Epithelial cell of proximal tubule (primary cell): ENCODE measurements at regions not wholly inside any gene's neighbourhood (a gene's known extent, or its start where the extent isn't known, plus 50 kb on each side); places are given as distances from the start of the nearest gene placed in this dataset.

Experiments
- DNase-seq: peaks from one replicate; pipeline ENCODE4 v3.0.0-alpha.2; 2011; ENCODE audit warnings: low read depth
- H3K4me3 ChIP-seq: 2 replicates; pipeline ENCODE4 v1.5.1; 2011; ENCODE audit warnings: low read depth, mild to moderate bottlenecking, low read length
- TF ChIP-seq, protein P1 (sequence below): conservative IDR thresholded peaks from 2 replicates; pipeline ENCODE4 v1.5.1; 2012; ENCODE audit warnings: low read depth, mild to moderate bottlenecking, low read length

DNA sequence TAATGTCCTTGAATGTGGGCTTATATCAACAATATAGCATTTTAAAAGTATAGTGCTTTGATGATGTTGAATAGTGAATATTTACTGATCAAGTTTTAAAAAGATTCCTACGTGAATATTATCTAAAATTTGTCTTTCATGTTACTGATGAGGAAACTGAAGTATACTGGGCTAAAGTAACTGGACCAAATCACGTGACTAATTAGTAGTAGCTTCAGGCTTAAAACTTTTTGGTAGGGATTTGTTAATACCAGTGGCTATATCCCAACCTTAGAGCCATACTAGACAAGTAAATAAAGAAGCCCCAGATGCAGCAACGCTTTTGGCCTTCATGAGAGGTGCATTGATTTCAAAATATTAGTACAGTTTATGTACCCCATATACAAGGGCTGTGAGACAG is 152.1 kb upstream of the EDIL3 start:
- no peak overlapping the region for H3K4me3 ChIP-seq
- no peak for DNase-seq
- TF ChIP-seq, protein P1, sequence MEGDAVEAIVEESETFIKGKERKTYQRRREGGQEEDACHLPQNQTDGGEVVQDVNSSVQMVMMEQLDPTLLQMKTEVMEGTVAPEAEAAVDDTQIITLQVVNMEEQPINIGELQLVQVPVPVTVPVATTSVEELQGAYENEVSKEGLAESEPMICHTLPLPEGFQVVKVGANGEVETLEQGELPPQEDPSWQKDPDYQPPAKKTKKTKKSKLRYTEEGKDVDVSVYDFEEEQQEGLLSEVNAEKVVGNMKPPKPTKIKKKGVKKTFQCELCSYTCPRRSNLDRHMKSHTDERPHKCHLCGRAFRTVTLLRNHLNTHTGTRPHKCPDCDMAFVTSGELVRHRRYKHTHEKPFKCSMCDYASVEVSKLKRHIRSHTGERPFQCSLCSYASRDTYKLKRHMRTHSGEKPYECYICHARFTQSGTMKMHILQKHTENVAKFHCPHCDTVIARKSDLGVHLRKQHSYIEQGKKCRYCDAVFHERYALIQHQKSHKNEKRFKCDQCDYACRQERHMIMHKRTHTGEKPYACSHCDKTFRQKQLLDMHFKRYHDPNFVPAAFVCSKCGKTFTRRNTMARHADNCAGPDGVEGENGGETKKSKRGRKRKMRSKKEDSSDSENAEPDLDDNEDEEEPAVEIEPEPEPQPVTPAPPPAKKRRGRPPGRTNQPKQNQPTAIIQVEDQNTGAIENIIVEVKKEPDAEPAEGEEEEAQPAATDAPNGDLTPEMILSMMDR: no peak

DNA sequence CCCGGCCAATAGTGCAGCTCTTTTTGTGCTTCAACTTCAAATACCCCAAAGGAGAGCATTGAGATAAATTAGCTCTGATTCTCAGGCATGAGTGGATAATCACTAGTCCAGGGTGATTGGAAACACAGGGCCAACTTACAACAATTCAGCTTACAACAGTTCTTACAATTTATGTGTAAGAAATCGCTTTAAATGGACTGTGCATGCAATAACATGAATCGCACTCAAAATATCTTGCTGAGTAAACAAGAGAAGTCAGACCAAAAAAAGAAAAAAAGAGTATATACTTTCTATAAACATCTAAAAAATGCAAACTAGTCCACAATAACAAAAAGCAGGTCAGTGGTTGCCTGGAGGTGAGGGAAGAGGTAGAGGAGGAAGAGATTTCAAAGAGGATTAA is 150.6 kb upstream of the EDIL3 start:
- no peak for DNase-seq
- no peak overlapping the region for H3K4me3 ChIP-seq
- TF ChIP-seq, protein P1: no peak

DNA sequence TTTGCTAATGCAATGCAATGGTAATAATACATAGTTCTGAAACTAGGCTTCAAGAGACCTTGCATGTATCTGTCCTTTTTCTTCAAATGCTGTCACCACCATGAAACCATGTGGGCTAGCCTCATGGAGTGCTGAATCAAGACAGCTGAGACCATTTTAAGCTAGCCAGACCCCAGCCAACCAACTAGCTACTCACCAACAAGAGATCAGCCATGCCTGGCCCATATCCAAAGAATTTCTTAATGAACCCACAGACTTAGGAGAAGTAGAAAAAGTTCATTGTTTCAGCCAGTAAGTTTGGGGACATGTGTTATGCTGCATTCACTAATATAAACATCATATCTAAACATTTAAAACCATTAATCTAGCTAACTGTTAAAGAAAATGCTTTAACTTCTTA is 139.8 kb upstream of the EDIL3 start:
- H3K4me3 ChIP-seq: no peak overlapping the region
- no peak for DNase-seq
- TF ChIP-seq, protein P1: no peak

DNA sequence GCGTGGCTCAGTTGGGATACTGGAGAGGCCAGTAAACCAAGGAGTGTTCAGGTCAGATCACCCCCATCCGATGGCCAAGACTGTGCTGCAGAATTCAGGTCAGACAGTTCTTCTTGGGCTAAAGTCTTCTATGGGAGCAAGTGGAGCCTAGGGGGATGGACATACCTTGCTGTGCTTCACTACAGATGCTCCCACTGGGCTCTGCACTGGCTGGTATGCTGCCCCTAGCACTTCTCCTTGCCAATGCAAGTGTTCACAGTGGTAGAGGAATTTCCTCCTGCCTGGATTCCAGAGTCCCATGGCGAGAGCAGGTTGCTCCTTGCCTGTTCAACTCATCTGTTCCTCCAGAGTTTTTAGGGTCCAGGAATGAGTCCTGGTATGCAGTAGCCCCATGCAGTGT is 134.2 kb upstream of the EDIL3 start:
- TF ChIP-seq, protein P1: no peak
- DNase-seq: no peak
- H3K4me3 ChIP-seq: no peak overlapping the region

- H3K4me3 ChIP-seq: no peak overlapping the region
- DNase-seq: no peak
- TF ChIP-seq, protein P1: no peak
Observed at GRCh38 chr5:84518370-84518769, 133.7 kb upstream of the EDIL3 start.

GRCh38 chr5:84506625-84507024 is 121.9 kb upstream of the EDIL3 start:
- no peak overlapping the region for H3K4me3 ChIP-seq
- TF ChIP-seq, protein P1: no peak
- no peak for DNase-seq

DNA sequence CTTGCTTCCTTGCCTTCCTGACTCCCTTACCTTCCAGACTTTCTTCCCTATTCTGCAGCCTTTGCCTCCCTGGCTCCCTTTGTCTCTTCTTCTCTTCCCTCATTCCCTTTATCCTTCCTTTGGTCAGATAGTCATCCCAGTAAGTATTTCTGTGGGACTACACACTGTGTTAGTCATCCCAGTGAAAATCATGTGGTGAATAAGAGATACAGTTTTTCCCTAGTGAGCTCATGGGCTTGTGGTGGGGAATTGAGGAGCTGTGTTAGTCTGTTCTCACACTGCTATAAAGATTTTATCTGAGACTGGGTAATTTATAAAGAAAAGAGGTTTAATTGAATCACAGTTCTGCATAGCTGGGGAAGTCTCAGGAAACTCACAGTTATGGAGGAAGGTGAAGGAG is 109.8 kb upstream of the EDIL3 start:
- peak; percentile 12 for DNase-seq
- TF ChIP-seq, protein P1: no peak
- no peak overlapping the region for H3K4me3 ChIP-seq
